Endodermal cell (in vitro differentiated cells): ENCODE measurements at regions not wholly inside any gene's neighbourhood (a gene's known extent, or its start where the extent isn't known, plus 50 kb on each side); places are given as distances from the start of the nearest gene placed in this dataset.

Source experiments
- DNase-seq: peaks from one replicate; pipeline ENCODE4 v3.0.0-alpha.2; 2017
- H3K27ac ChIP-seq: 2 replicates; pipeline ENCODE4 v1.5.1; 2013; ENCODE audit warnings: mild to moderate bottlenecking, low read depth, low read length, moderate library complexity
- H3K27me3 ChIP-seq: 2 replicates; pipeline ENCODE4 v1.6.1; 2013; ENCODE audit warnings: mild to moderate bottlenecking, low read length, moderate library complexity; ENCODE audit not compliant: insufficient read depth, control insufficient read depth, poor library complexity, severe bottlenecking
- H3K36me3 ChIP-seq: 2 replicates; pipeline ENCODE4 v1.7.0; 2013; ENCODE audit warnings: mild to moderate bottlenecking, low read length, moderate library complexity; ENCODE audit not compliant: control insufficient read depth, insufficient read depth
- H3K4me1 ChIP-seq: one replicate; pipeline ENCODE4 v1.7.0; 2013; ENCODE audit warnings: low read length; ENCODE audit not compliant: control insufficient read depth, insufficient read depth
- H3K4me3 ChIP-seq: 2 replicates; pipeline ENCODE4 v1.5.1; 2013; ENCODE audit warnings: mild to moderate bottlenecking, low read length, moderate library complexity
- H3K9ac ChIP-seq: 2 replicates; pipeline ENCODE4 v1.6.1; 2013; ENCODE audit warnings: mild to moderate bottlenecking, low read length, moderate library complexity; ENCODE audit not compliant: poor library complexity, severe bottlenecking; ENCODE audit errors: extremely low read depth
- H3K9me3 ChIP-seq: 2 replicates; pipeline ENCODE4 v1.6.1; 2013; ENCODE audit warnings: mild to moderate bottlenecking, low read length, moderate library complexity; ENCODE audit not compliant: control insufficient read depth
- H3K27ac Mint-ChIP-seq: 2 replicates; pipeline ENCODE4 v1.8.0; 2020; ENCODE audit warnings: mixed read lengths
- H3K27me3 Mint-ChIP-seq: 2 replicates; pipeline ENCODE4 v1.8.0; 2021; ENCODE audit warnings: mild to moderate bottlenecking, mixed read lengths; ENCODE audit not compliant: insufficient read depth
- H3K36me3 Mint-ChIP-seq: 2 replicates; pipeline ENCODE4 v1.8.0; 2020; ENCODE audit warnings: low read depth, mixed read lengths
- H3K4me1 Mint-ChIP-seq: 2 replicates; pipeline ENCODE4 v1.8.0; 2020; ENCODE audit warnings: mixed read lengths
- H3K4me3 Mint-ChIP-seq: 2 replicates; pipeline ENCODE4 v1.8.0; 2020; ENCODE audit warnings: mild to moderate bottlenecking, moderate library complexity, mixed read lengths
- H3K9me3 Mint-ChIP-seq: 2 replicates; pipeline ENCODE4 v1.8.0; 2020; ENCODE audit warnings: mild to moderate bottlenecking, mixed read lengths
- WGBS, 2 experiments: methylation state at CpG; one replicate each; pipeline versions ENCODE4 v1.1.5 to v1.1.7; 2013; ENCODE audit warnings: missing lambda C conversion rate in 2 of 2, mixed read lengths in 1 of 2; ENCODE audit not compliant: insufficient coverage in 1 of 2, insufficient read length in 1 of 2; 5-methylcytosine and 5-hydroxymethylcytosine counted together
- TF ChIP-seq, protein P1 (sequence below): fragments of 200-600 bp; sonication (generic); conservative IDR thresholded peaks from 2 replicates; pipeline ENCODE4 v1.5.0; 2021; ENCODE audit warnings: antibody characterized with exemption, mild to moderate bottlenecking

DNA sequence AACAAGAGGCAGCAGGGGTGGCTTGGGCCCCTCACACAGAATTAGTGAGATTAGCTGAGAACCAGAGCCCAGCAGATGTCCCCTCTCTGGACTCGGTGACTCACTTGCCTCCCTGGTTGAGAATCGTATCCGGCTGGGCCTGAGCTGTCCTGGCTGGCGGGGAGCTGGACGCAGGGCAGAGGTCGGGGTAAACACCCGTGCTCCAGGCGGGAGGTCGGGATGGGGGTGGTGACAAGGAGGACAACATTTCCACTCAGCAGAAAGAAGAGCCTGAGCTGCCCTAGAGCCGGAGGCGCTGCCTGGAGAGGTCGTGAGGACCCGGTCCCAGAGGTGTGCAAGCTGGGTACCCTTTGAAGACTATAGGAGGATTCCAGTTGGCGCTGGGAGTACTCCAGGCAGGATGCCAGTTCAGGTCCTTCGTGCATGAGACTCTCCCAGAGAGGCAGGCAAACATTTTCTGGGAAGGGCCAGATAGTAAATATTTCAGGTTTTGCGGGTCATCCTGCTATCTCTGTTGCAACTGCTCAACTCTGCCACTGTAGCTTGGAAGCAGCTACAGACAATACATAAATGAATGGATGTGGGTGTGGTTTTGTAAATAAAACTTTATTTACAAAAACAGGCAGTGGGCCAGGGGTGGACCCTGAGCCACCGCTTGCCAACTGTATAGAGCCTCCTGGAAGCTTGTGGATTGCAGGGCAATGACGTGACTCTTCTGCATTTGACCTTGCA, 116.8 kb upstream of the WNT4 start:
- 75 to 76% methylated on average over 5 to 18 of the region's 18 CpGs for WGBS, 2 experiments
- H3K9ac ChIP-seq, result no peak overlapping the region
- DNase-seq, result no peak
- TF ChIP-seq, protein P1, sequence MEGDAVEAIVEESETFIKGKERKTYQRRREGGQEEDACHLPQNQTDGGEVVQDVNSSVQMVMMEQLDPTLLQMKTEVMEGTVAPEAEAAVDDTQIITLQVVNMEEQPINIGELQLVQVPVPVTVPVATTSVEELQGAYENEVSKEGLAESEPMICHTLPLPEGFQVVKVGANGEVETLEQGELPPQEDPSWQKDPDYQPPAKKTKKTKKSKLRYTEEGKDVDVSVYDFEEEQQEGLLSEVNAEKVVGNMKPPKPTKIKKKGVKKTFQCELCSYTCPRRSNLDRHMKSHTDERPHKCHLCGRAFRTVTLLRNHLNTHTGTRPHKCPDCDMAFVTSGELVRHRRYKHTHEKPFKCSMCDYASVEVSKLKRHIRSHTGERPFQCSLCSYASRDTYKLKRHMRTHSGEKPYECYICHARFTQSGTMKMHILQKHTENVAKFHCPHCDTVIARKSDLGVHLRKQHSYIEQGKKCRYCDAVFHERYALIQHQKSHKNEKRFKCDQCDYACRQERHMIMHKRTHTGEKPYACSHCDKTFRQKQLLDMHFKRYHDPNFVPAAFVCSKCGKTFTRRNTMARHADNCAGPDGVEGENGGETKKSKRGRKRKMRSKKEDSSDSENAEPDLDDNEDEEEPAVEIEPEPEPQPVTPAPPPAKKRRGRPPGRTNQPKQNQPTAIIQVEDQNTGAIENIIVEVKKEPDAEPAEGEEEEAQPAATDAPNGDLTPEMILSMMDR, result no peak
- H3K27ac ChIP-seq, result no peak overlapping the region
- H3K36me3 ChIP-seq, result no peaks in the 10 kb centered on the region
- no peak overlapping the region for H3K4me3 Mint-ChIP-seq
- peaks cover 45% of the 10 kb centered on the region for H3K4me1 Mint-ChIP-seq
- H3K4me1 ChIP-seq, result no peaks in the 10 kb centered on the region
- H3K4me3 ChIP-seq, result no peak overlapping the region
- no peaks in the 10 kb centered on the region for H3K9me3 Mint-ChIP-seq
- H3K9me3 ChIP-seq, result no peaks in the 10 kb centered on the region
- no peaks in the 10 kb centered on the region for H3K36me3 Mint-ChIP-seq
- H3K27me3 ChIP-seq, result no peaks in the 10 kb centered on the region
- H3K27me3 Mint-ChIP-seq, result no peaks in the 10 kb centered on the region
- H3K27ac Mint-ChIP-seq, result no peak overlapping the region

DNA sequence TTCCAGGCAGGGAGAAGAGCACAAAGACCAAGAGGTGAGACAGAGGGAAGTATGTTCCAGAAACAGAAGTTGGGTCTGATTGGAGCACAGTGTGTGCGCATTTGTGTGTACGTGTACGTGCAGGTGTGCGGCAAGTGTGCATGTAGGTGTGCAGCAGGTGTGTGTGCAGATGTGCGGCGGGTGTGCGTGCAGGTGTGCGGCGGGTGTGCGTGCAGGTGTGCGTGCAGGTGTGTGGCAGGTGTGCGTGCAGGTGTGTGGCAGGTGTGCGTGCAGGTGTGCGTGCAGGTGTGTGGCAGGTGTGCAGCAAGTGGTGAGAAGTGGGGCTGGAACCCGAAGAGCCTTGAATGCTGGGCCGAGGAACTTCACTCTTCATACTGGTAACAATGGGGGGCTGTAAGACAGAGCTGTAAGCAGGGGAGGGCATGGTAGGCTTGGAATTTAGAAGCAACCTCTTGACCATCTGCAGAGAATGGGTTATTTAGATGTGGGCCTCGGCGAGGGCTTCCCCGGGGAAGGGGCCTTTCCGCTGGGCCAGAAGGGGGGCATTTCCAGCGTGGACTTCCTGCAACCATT, 118.0 kb upstream of the WNT4 start:
- H3K27ac Mint-ChIP-seq, result peak overlapping the region; percentile 38
- no peaks in the 10 kb centered on the region for H3K27me3 Mint-ChIP-seq
- Histone ChIP-seq H3K9me3 (no peaks in the 10 kb centered on the region), H3K27ac (no peak overlapping the region), H3K9ac (no peak overlapping the region), H3K36me3 (no peaks in the 10 kb centered on the region), H3K27me3 (no peaks in the 10 kb centered on the region), H3K4me3 (no peak overlapping the region), H3K4me1 (no peaks in the 10 kb centered on the region)
- H3K4me1 Mint-ChIP-seq, result peaks cover 47% of the 10 kb centered on the region
- no peak overlapping the region for H3K4me3 Mint-ChIP-seq
- 92 to 93% methylated on average over 14 to 21 of the region's 21 CpGs for WGBS, 2 experiments
- no peak for DNase-seq
- TF ChIP-seq, protein P1, result no peak
- H3K36me3 Mint-ChIP-seq, result no peaks in the 10 kb centered on the region
- no peaks in the 10 kb centered on the region for H3K9me3 Mint-ChIP-seq

DNA sequence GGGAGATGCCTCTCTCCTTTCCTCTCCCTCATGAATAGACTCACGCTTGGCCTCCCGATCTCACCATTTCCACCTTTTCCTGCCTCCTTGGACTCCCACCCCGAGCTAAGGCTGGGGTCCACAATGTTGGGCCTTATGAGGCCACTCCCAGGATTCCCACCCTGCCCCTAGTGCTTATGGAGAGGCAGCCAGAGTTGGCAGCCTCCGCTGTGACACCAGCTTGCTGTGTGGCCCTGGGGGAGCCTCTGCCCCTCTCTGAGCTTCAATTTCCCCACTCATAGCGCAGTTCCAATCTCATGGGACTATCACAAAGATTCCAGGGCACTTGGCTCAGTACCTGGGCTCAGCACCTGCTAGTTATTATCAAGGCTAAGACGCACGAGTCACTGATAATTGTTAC, 118.7 kb upstream of the WNT4 start:
- peaks cover 44% of the 10 kb centered on the region for H3K4me1 Mint-ChIP-seq
- no peaks in the 10 kb centered on the region for H3K9me3 Mint-ChIP-seq
- H3K9me3 ChIP-seq, result no peaks in the 10 kb centered on the region
- no peaks in the 10 kb centered on the region for H3K4me1 ChIP-seq
- H3K27ac Mint-ChIP-seq, result peak overlapping the region; percentile 14
- H3K27ac ChIP-seq, result no peak overlapping the region
- WGBS, 2 experiments, result 89 to 96% methylated on average over 4 to 7 of the region's 7 CpGs
- TF ChIP-seq, protein P1, result no peak
- H3K27me3 Mint-ChIP-seq, result no peaks in the 10 kb centered on the region
- no peak overlapping the region for H3K4me3 ChIP-seq
- H3K36me3 Mint-ChIP-seq, result no peaks in the 10 kb centered on the region
- no peak overlapping the region for H3K9ac ChIP-seq
- H3K36me3 ChIP-seq, result no peaks in the 10 kb centered on the region
- no peak for DNase-seq
- no peak overlapping the region for H3K4me3 Mint-ChIP-seq
- no peaks in the 10 kb centered on the region for H3K27me3 ChIP-seq
